ENCODE measurements at regions not wholly inside any gene's neighbourhood (a gene's known extent, or its start where the extent isn't known, plus 50 kb on each side); places are given as distances from the start of the nearest gene placed in this dataset.

DNA sequence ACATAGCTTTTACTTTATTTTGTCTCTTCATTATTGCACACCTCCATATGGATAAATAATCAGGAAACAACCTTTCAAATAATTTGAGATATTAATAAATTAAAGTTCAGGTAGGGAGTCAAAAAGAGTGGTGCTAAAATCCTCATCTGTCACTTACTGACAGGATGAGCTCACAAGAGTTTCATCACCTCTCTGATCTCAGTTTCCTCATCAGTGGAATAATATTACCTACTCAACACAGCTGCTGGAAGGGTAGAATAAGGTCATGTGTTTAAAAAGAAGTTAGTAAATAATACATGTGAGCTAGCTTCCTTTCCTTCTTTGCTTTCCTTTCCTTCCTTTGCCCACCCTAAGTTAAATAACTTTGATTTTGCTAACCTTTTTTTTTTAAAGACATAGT lies 61.9 kb downstream of the RDH14 start:
- H2AFZ ChIP-seq (ENCODE audit: low read depth, low read length) = no peak overlapping the region
- H3K4me3 ChIP-seq (replicated peaks in 1 of 3; ENCODE audit: insufficient read depth in 1 of 3, low read depth in 1 of 3, low read length in 3 of 3) = no peak overlapping the region
- no peaks in the 10 kb centered on the region for H3K27me3 ChIP-seq (ENCODE audit: control insufficient read depth in 2 of 2, insufficient read depth in 2 of 2, low read length in 2 of 2)
- no peak overlapping the region for H3K9ac ChIP-seq (replicated peaks; ENCODE audit: extremely low read depth, insufficient read depth, low read length)
- no TSS peak for BruUV-seq (replicated peaks)
- FAIRE-seq (no peak), DNase-seq (ENCODE audit: low read depth, low spot score) (peak; percentile 28)
- H3K4me2 ChIP-seq (ENCODE audit: insufficient read depth, low read length) = no peak overlapping the region
- no peaks in the 10 kb centered on the region for H3K9me3 ChIP-seq (replicated peaks; ENCODE audit: control insufficient read depth, insufficient read depth, low read length)
- dilution Hi-C loops (cut with MboI; ENCODE audit: extremely low pct_ligation_motif_present, low sequenced_read_pairs) (no loop called here), intact Hi-C loops (cut with micrococcal nuclease) (no loop called here)
- no peaks in the 10 kb centered on the region for H4K20me1 ChIP-seq (replicated peaks; ENCODE audit: control insufficient read depth, extremely low read depth, insufficient read depth, low read length)
- no peak for TF ChIP-seq JUN (IDR thresholded peaks at IDR 0.05; ENCODE audit: borderline replicate concordance, insufficient read depth, insufficient read length, low read depth)
- TF ChIP-seq MYC (IDR thresholded peaks at IDR 0.05; ENCODE audit: low read depth, low read length) = no peak
- TF ChIP-seq EZH2 (IDR thresholded peaks at IDR 0.05; ENCODE audit: borderline replicate concordance, low read depth, low read length, severe bottlenecking) = no peak
- TF ChIP-seq, protein P1, sequence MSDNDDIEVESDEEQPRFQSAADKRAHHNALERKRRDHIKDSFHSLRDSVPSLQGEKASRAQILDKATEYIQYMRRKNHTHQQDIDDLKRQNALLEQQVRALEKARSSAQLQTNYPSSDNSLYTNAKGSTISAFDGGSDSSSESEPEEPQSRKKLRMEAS (IDR thresholded peaks at IDR 0.05; ENCODE audit: insufficient read depth, insufficient read length) = no peak
- TF ChIP-seq POLR2A (IDR thresholded peaks at IDR 0.05; ENCODE audit: low read depth, low read length) = no peak
- TF ChIP-seq POLR2AphosphoS5 (IDR thresholded peaks at IDR 0.05; ENCODE audit: insufficient read depth, low read depth, low read length) = no peak
- TF ChIP-seq GATA2 (IDR thresholded peaks at IDR 0.05; ENCODE audit: insufficient read depth, insufficient read length, low read depth, low read length) = no peak
- TF ChIP-seq, protein P2, sequence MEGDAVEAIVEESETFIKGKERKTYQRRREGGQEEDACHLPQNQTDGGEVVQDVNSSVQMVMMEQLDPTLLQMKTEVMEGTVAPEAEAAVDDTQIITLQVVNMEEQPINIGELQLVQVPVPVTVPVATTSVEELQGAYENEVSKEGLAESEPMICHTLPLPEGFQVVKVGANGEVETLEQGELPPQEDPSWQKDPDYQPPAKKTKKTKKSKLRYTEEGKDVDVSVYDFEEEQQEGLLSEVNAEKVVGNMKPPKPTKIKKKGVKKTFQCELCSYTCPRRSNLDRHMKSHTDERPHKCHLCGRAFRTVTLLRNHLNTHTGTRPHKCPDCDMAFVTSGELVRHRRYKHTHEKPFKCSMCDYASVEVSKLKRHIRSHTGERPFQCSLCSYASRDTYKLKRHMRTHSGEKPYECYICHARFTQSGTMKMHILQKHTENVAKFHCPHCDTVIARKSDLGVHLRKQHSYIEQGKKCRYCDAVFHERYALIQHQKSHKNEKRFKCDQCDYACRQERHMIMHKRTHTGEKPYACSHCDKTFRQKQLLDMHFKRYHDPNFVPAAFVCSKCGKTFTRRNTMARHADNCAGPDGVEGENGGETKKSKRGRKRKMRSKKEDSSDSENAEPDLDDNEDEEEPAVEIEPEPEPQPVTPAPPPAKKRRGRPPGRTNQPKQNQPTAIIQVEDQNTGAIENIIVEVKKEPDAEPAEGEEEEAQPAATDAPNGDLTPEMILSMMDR (IDR thresholded peaks at IDR 0.05; ENCODE audit: extremely low read depth in 1 of 2, insufficient read depth in 1 of 2, low read depth in 1 of 2, low read length in 2 of 2) = no peak
- TF ChIP-seq FOS (IDR thresholded peaks at IDR 0.05; ENCODE audit: borderline replicate concordance, insufficient read depth, low read length) = no peak
- H3K9me1 ChIP-seq (replicated peaks; ENCODE audit: control insufficient read depth, extremely low read depth, insufficient read depth, low read length) = no peaks in the 10 kb centered on the region
- H3K27ac ChIP-seq (ENCODE audit: insufficient read depth, low read depth, low read length) = no peak overlapping the region
- H3K4me1 ChIP-seq (ENCODE audit: control insufficient read depth, extremely low read depth, insufficient read depth, low read length) = no peaks in the 10 kb centered on the region
- ChIA-PET CTCF (interaction anchor here (0.7 to 1.6 kb wide), 5 partner anchors 10 to 22 kb away, joined by 3 to 7 read pairs (median 4); no protein-coding TSS in a partner anchor), POLR2A (no interaction called here)
- H3K79me2 ChIP-seq (ENCODE audit: control insufficient read depth, insufficient read depth, low read length) = no peaks in the 10 kb centered on the region
- H3K36me3 ChIP-seq (ENCODE audit: control insufficient read depth in 2 of 2, extremely low read depth in 1 of 2, insufficient read depth in 2 of 2, low read length in 2 of 2) = no peaks in the 10 kb centered on the region

Measured in endothelial cell of umbilical vein (primary cell).